ENCODE measurements at regions not wholly inside any gene's neighbourhood (a gene's known extent, or its start where the extent isn't known, plus 50 kb on each side); places are given as distances from the start of the nearest gene placed in this dataset.

GRCh38 chr7:130821864-130822263 lies 87.9 kb upstream of the KLF14 start:
- TF ChIP-seq CTCF (optimal IDR thresholded peaks at IDR 0.05 in 1 of 3, IDR thresholded peaks at IDR 0.05 in 1 of 3, conservative IDR thresholded peaks at IDR 0.05 in 1 of 3; ENCODE audit: extremely low read depth in 1 of 3, insufficient read depth in 2 of 3, low read length in 3 of 3) (no peak), EZH2 (IDR thresholded peaks at IDR 0.05; ENCODE audit: low read length) (no peak)

Measured in keratinocyte (primary cell).